ENCODE measurements at regions not wholly inside any gene's neighbourhood (a gene's known extent, or its start where the extent isn't known, plus 50 kb on each side); places are given as distances from the start of the nearest gene placed in this dataset.

DNA sequence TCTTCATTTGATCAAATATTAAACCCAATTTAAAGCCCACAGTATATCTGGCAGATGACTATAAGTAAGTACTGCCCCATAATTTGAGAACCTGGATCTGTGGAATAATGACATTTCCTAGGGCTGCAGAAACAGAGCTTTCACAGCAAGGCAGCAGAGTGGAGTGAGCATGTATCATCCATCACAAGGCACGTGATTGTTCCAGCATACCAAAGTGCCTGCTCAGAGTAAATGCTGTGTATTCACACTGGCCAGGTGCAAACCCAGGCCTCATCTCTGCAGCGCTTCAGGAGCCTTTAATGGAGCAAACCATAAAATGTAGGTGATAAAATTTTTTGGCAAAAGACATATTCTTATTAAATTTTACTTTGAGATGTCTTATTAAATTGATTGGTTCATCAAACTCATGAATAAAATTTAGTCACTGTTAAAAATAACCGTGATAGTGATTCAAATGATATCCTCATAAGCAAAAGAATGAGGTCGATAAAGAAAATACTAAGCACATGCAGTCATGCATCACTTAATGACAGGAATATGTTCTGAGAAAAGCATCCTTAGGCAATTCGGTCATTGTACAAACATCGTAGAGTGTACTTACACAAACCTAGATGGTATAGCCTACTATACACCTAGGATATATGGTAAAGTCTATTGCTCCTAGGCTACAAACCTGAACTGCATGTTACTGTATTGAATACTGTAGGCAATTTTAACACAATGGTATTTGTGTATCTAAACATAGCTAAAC lies 99.3 kb upstream of the SLC24A5 start:
- TF ChIP-seq, protein P1, sequence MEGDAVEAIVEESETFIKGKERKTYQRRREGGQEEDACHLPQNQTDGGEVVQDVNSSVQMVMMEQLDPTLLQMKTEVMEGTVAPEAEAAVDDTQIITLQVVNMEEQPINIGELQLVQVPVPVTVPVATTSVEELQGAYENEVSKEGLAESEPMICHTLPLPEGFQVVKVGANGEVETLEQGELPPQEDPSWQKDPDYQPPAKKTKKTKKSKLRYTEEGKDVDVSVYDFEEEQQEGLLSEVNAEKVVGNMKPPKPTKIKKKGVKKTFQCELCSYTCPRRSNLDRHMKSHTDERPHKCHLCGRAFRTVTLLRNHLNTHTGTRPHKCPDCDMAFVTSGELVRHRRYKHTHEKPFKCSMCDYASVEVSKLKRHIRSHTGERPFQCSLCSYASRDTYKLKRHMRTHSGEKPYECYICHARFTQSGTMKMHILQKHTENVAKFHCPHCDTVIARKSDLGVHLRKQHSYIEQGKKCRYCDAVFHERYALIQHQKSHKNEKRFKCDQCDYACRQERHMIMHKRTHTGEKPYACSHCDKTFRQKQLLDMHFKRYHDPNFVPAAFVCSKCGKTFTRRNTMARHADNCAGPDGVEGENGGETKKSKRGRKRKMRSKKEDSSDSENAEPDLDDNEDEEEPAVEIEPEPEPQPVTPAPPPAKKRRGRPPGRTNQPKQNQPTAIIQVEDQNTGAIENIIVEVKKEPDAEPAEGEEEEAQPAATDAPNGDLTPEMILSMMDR (IDR thresholded peaks at IDR 0.05): no peak
- TF ChIP-seq POLR2A (IDR thresholded peaks at IDR 0.05): no peak
